Caco-2 (cell line): ENCODE measurements at regions not wholly inside any gene's neighbourhood (a gene's known extent, or its start where the extent isn't known, plus 50 kb on each side); places are given as distances from the start of the nearest gene placed in this dataset.

Source experiments
- BruUV-seq: library from RNA; stranded (reverse); fragments of 400-500 nt; replicated peaks from 2 replicates; lab custom pipeline; 2021; lab: Mats Ljungman, UMichigan
- CTCF ChIA-PET: fragments of 300-600 bp; sonication (Branson Sonifier 250); formaldehyde crosslinking; loops from one replicate; lab custom pipeline; 2022; ENCODE audit warnings: antibody characterized with exemption; lab: Charles Lee
- POLR2A ChIA-PET: fragments of 300-600 bp; sonication (Branson Sonifier 250); formaldehyde crosslinking; loops from one replicate; lab custom pipeline; 2022; ENCODE audit warnings: antibody characterized with exemption; lab: Charles Lee
- DNase-seq, 2 experiments: peaks; one replicate each; pipeline versions ENCODE4 v3.0.0 to v3.0.0-alpha.2; 2020 to 2022
- H3K27me3 ChIP-seq: replicated peaks from 2 replicates; pipeline ENCODE4 v1.6.0; 2011; ENCODE audit warnings: low read length; ENCODE audit not compliant: control insufficient read depth, insufficient read depth
- H3K36me3 ChIP-seq: 2 replicates; pipeline ENCODE4 v1.5.1; 2011; ENCODE audit warnings: low read length; ENCODE audit not compliant: control insufficient read depth, insufficient read depth
- H3K4me1 ChIP-seq: fragments of 250-450 bp; sonication (Bioruptor Pico); 2 replicates; pipeline ENCODE4 v1.5.1; 2020; ENCODE audit warnings: mild to moderate bottlenecking
- H3K4me3 ChIP-seq: 2 replicates; pipeline ENCODE4 v1.5.1; 2011; ENCODE audit warnings: low read depth, mild to moderate bottlenecking, control low read depth, low read length
- H3K9me3 ChIP-seq: fragments of 250-450 bp; sonication (Bioruptor Pico); 2 replicates; pipeline ENCODE4 v1.5.1; 2020; ENCODE audit warnings: mild to moderate bottlenecking, moderate library complexity
- H3K27ac Mint-ChIP-seq: one replicate; pipeline ENCODE4 v1.8.0; 2022; ENCODE audit warnings: mixed read lengths; ENCODE audit not compliant: unreplicated experiment
- H3K27me3 Mint-ChIP-seq: one replicate; pipeline ENCODE4 v1.8.0; 2022; ENCODE audit warnings: mixed read lengths; ENCODE audit not compliant: insufficient read depth, unreplicated experiment
- H3K36me3 Mint-ChIP-seq: one replicate; pipeline ENCODE4 v1.8.0; 2022; ENCODE audit warnings: mild to moderate bottlenecking, mixed read lengths; ENCODE audit not compliant: insufficient read depth, unreplicated experiment
- H3K4me1 Mint-ChIP-seq: one replicate; pipeline ENCODE4 v1.8.0; 2022; ENCODE audit warnings: low read depth, mixed read lengths; ENCODE audit not compliant: unreplicated experiment
- H3K4me3 Mint-ChIP-seq: one replicate; pipeline ENCODE4 v1.8.0; 2022; ENCODE audit warnings: mild to moderate bottlenecking, moderate library complexity, mixed read lengths; ENCODE audit not compliant: unreplicated experiment
- H3K9me3 Mint-ChIP-seq: one replicate; pipeline ENCODE4 v1.8.0; 2022; ENCODE audit warnings: mixed read lengths; ENCODE audit not compliant: unreplicated experiment
- CTCF ChIP-seq, 2 experiments: fragments of 200-600 bp in 1 of 2; IDR thresholded peaks; 1 replicate in 1 of 2; 2 replicates in 1 of 2; pipeline versions ENCODE4 v1.5.1 to v1.8.0; 2011 to 2022; ENCODE audit warnings: antibody characterized with exemption in 1 of 2, control low read depth in 1 of 2, inconsistent platforms in 1 of 2, low read depth in 1 of 2, low read length in 1 of 2, mild to moderate bottlenecking in 1 of 2, moderate library complexity in 1 of 2; ENCODE audit not compliant: insufficient read depth in 1 of 2, severe bottlenecking in 1 of 2, unreplicated experiment in 1 of 2
- intact Hi-C: fragments of 100-400 bp; cut with micrococcal nuclease; formaldehyde crosslinking; loops from one replicate; pipeline ENCODE4 v1.10.0; 2022; ENCODE audit not compliant: unreplicated experiment

GRCh38 chr7:91323626-91324158 lies 59.5 kb downstream of the FZD1 start:
- no peak for TF ChIP-seq CTCF (IDR thresholded peaks at IDR 0.05; ENCODE audit: insufficient read depth in 1 of 2, low read depth in 1 of 2, low read length in 1 of 2, severe bottlenecking in 1 of 2, unreplicated experiment in 1 of 2)
- Mint-ChIP-seq H3K36me3 (no peaks in the 10 kb centered on the region), H3K27me3 (peaks cover 13% of the 10 kb centered on the region), H3K9me3 (no peaks in the 10 kb centered on the region), H3K27ac (no peak overlapping the region), H3K4me1 (no peaks in the 10 kb centered on the region), H3K4me3 (no peak overlapping the region)
- Histone ChIP-seq H3K4me1 (no peaks in the 10 kb centered on the region), H3K36me3 (no peaks in the 10 kb centered on the region), H3K4me3 (no peak overlapping the region), H3K27me3 (no peaks in the 10 kb centered on the region; the same call in 1 of the 2 replicates), H3K9me3 (no peaks in the 10 kb centered on the region)
- intact Hi-C loops = no loop called here
- DNase-seq = no peak
- ChIA-PET CTCF (no interaction called here), POLR2A (no interaction called here)
- BruUV-seq = no TSS peak

GRCh38 chr7:91324663-91325062 lies 60.4 kb downstream of the FZD1 start:
- Histone ChIP-seq H3K36me3 (no peaks in the 10 kb centered on the region), H3K27me3 (no peaks in the 10 kb centered on the region; the same call in 1 of the 2 replicates), H3K4me1 (no peaks in the 10 kb centered on the region), H3K9me3 (no peaks in the 10 kb centered on the region), H3K4me3 (no peak overlapping the region)
- H3K9me3 Mint-ChIP-seq = no peaks in the 10 kb centered on the region
- H3K36me3 Mint-ChIP-seq = no peaks in the 10 kb centered on the region
- intact Hi-C loops = no loop called here
- no peak for DNase-seq
- no peaks in the 10 kb centered on the region for H3K4me1 Mint-ChIP-seq
- peaks cover 13% of the 10 kb centered on the region for H3K27me3 Mint-ChIP-seq
- no peak overlapping the region for H3K4me3 Mint-ChIP-seq
- TF ChIP-seq CTCF (IDR thresholded peaks at IDR 0.05; ENCODE audit: insufficient read depth in 1 of 2, low read depth in 1 of 2, low read length in 1 of 2, severe bottlenecking in 1 of 2, unreplicated experiment in 1 of 2) = no peak
- POLR2A ChIA-PET = no interaction called here
- CTCF ChIA-PET = no interaction called here
- no TSS peak for BruUV-seq
- no peak overlapping the region for H3K27ac Mint-ChIP-seq

GRCh38 chr7:91325726-91326125 lies 61.5 kb downstream of the FZD1 start:
- H3K4me3 ChIP-seq = no peak overlapping the region
- intact Hi-C loops = no loop called here
- ChIA-PET POLR2A (no interaction called here), CTCF (no interaction called here)
- no peaks in the 10 kb centered on the region for H3K9me3 ChIP-seq
- Mint-ChIP-seq H3K27me3 (peaks cover 15% of the 10 kb centered on the region), H3K4me1 (no peaks in the 10 kb centered on the region), H3K36me3 (no peaks in the 10 kb centered on the region), H3K9me3 (no peaks in the 10 kb centered on the region), H3K4me3 (no peak overlapping the region), H3K27ac (no peak overlapping the region)
- DNase-seq = no peak
- no TSS peak for BruUV-seq
- H3K4me1 ChIP-seq = no peaks in the 10 kb centered on the region
- TF ChIP-seq CTCF (IDR thresholded peaks at IDR 0.05; ENCODE audit: insufficient read depth in 1 of 2, low read depth in 1 of 2, low read length in 1 of 2, severe bottlenecking in 1 of 2, unreplicated experiment in 1 of 2) = no peak
- H3K27me3 ChIP-seq = no peaks in the 10 kb centered on the region; the same call in 1 of the 2 replicates
- no peaks in the 10 kb centered on the region for H3K36me3 ChIP-seq
